GM15510 (cell line): ENCODE measurements at regions not wholly inside any gene's neighbourhood (a gene's known extent, or its start where the extent isn't known, plus 50 kb on each side); places are given as distances from the start of the nearest gene placed in this dataset.

ENCODE experiments used
- POLR2A ChIP-seq: IDR thresholded peaks from 3 replicates; pipeline ENCODE4 v1.6.1; 2011; ENCODE audit warnings: borderline replicate concordance; ENCODE audit not compliant: insufficient read length; ENCODE audit errors: extremely low read depth

DNA sequence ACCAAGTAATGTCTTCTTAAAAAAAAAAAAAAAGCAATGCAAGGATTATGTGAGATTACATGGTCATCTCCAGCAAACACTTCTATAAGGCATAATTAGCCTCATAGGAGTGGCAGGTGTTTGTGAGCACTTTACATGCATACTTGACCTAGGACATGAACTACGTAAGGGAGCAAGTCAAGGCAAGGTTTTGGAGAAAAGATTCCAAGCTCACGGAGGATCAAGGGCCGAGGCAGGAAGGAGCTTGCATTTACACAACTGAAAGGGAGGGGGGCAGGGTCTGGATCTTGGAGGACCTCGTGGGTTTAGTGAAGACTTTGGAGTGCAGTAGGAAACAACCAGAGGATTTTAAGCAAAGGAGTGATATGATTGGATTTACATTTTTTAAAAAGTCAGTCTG lies 112.5 kb downstream of the CCER1 start:
- TF ChIP-seq POLR2A, result no peak

DNA sequence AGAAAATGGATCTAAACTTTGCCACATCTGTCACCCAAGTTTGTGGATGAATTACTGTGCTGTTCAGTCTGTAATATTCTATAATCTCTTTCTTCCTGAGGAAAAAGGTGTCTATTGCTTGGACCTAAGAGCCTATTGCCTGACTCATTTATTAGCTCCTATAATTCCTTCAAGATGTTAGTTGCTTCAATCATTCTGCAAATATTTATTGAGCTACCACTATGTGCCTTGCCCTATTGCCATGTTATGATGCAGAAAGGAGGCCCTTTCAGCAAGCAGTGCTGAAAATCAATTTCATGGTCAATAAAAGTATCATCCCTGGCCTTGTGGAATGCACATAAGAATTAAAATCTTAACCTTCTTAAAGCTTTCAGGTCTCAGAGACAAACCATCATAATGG lies 113.6 kb downstream of the CCER1 start:
- no peak for TF ChIP-seq POLR2A

DNA sequence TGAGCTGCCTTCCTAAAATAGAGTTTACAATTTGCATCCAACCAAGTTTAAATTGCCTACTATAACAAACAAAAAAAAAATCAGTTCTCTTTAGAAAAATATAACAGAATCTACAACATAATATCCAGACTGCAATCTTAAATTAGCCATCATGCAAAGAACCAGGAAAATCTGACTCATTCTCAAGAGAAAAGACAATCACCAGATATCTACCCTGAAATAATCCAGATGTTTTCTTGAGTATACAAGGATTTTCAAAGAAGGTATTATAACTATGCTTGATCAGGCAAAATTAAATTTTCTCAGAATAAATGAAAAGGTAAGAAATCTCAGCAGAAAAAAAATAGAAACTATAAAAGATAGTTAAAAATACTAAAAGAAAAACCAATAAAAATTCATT lies 115.6 kb downstream of the CCER1 start:
- no peak for TF ChIP-seq POLR2A

DNA sequence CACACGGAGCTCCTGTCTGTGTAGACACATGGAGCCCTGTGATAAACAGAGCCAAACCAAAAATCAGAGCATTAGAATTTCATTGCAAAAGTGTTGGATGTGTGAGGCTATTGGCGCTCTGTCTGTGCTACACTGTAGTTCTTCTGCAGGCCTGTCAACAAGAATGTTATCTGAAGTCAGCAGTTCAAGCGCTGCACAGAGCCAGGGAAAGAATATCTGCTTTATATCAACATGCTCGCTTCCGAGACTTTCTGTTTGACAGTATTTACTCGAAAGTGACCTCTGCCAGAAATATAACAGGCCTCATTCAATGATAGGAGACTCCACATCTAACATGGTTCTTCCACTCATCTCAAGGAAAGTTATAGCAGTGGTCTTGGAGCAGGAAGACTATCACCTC lies 118.3 kb downstream of the CCER1 start:
- no peak for TF ChIP-seq POLR2A

DNA sequence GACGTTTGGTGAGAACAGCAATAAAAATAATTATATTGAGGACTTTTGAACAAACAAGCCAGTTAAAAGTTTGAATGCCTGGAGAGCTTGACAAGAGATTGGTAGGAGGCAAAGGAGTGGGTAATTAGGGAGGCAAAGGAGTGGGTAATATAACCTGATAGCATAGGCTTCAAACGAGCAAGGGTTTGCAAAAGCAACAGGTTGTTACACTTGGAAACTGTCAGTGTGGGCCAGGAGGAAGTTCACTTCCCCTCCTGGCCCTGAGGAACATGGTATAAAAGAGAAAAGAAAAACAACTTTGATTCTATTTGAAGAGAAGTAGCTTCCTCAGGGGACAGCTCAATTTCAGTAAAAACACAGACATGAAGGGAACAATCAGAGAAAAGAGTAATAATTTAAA lies 121.7 kb downstream of the CCER1 start:
- no peak for TF ChIP-seq POLR2A

DNA sequence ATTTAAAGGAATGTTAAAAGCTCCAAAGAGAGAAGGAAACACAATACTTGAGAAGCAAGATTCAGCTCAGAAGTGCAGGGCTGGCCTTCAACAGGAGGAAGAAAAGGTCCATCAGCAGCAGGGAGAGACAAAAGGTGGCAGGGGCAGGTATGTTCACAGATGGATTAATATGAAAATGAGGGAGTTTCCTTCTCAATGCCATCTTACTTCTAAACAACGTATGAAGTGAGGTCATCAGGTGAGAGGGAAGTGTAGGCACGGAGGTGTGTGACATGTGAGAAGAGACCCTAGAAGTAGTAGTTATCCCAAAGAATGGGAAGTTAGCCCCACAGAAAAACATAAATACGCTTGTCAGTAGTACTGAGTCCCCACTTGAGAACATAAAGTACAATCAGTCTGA lies 122.5 kb downstream of the CCER1 start:
- no peak for TF ChIP-seq POLR2A

DNA sequence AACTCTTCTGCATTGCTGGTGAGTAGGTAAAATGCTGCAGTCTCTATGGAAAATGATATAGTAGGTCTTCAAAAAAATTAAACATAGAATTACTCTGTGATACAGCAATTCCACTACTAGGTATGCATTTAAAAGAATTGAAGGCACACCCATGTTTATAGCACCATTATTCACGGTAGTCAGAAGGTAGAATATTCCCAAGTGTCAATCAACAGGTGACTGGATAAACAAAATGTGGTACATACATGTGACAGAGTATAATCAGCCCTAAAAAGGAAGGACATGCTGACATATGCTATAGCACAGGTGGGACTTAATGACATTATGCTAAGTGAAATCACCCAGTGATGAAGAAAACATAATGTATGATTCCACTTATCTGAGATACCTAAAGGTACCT lies 123.3 kb downstream of the CCER1 start:
- TF ChIP-seq POLR2A, result no peak

DNA sequence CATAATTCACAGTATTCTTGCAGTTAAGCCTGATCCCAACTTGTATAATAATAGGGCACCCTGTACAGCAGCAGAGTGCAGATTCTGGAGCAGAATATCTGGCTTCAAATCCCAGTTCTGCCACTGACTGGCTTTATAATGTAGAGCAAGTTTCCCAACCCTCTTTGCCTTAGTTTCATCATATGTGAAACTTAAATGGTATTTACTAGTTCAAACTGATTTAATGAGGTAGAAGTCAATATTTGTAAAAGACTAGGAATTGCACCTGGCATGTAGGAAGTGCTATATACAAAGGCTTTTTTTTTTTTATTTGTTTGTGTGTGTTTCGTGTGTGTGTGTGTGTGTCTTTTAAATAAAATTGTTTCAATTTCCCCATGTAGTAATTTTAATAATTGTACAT lies 125.9 kb downstream of the CCER1 start:
- TF ChIP-seq POLR2A, result no peak

DNA sequence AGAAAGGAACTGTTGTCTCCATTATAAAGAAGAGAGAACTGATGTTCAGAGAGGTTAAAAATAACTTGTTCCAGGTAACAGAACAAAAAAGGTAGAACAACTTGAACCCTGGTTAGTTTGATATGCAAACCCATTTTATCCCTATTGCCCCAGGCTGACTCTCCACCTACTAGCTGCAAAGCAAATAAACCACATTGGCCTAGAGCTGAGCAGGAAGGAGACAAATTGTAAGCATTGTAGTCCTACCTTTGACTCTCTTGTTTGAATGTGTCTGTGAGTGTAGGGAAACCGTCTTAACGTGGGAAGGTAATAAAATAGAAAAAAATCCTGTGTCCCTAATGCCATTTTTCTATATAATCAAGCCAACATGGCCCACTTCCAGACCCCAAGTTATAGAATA lies 126.4 kb downstream of the CCER1 start:
- no peak for TF ChIP-seq POLR2A

DNA sequence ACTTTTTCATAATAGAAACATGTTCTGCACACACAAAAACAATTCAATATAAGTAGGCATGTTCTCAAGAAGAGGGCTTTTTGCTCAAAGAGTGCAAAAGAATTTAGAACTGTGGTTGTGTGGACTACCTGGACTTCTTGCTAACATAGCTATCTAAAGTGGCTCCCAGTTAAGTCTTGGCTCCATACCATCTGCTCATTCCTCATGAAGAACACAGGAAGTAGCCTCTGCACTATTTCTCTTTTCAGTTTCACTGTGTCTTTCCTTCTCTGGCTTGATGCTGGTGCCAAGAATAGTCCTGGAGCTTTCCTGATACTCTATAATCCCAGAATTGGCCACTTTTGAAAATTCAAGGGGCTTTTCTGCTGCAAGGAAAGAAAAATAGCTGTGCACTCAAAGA lies 127.4 kb downstream of the CCER1 start:
- TF ChIP-seq POLR2A, result no peak

DNA sequence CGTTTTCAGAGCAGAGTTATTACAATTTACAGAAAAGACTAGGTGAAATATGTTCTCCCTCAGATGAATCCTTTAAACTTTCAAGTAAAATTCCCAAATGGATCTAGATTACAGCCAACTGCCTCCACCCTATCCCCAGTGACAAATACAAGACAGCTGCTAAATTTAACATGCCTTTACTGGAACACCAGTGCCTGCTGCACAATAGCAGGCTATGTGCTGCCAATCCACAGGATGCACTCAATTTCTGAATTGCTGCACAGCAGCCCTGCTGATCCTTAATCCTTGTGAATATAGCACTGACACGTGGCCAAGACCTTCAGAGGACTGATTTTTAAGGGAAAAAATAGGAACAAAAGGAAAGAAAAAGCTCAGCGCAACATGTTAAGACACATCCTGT lies 128.9 kb downstream of the CCER1 start:
- no peak for TF ChIP-seq POLR2A

DNA sequence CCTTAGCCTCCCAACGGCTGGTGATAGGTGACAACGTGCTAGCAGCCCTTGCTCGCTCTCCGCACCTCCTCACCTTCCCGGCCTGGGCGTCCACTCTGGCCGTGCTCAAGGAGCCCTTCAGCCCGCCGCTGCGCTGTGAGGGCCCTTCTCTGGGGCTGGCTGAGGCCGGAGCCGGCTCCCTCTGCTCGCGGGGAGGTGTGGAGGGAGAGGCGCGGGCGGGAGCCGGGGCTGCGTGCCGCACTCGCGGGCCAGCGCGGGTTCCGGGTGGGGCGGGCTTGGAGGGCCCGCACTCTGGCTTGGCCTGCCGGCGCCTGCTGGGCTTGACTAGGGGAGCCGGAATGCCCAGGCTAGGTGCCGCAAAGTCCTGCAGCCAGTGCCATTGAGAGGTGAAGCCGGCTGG lies 131.1 kb downstream of the CCER1 start:
- TF ChIP-seq POLR2A, result no peak

DNA sequence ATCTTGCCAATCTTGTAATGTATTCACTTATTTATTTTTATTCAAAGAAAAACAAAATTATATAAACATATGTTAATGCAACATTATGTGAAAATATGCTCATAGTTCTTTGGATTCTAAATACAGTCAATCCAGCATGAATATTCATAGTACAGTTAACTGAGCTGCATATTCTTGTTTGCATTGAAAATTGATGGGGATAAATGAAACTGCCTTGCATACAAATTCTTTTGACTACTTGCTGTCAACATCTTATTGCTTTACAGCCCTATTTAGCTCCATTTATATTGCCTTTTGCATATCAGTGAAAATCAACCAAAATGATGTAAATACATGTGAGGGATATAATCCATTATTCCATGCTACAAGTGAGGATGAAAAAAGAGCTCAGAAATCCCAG lies 135.3 kb downstream of the CCER1 start:
- TF ChIP-seq POLR2A, result no peak

DNA sequence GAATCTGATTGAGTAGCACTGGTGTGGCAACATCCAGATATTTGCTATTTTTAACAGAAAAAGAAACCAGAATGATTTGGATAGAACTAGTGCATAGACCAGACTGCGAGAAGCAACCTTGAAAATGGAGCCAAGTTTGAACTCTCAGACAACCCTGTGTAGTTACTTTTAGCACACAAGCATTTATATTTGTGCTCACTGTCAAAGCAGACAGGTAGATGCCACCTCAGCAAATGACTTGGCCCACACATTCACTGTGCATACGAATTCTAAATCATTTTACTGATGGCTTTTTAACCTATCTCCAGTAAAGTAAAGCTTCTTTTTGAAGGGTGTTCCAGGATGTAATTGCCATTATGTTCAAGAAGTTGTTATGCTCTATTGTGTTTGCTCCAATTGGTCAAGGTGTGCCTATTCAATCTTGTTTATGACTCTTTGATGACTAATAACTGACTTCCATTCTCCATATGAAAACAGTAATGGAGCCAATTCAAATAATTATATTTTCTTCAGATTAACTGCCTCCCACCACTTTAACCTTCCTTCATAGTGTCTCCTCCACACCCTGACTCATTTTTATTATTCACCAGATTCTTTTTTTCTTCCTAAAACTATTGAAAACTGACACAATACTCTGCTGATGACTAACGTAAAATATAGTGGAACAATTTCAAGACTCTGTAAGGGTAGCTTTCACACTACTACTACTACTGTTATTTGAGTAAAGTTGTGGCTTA lies 138.5 kb downstream of the CCER1 start:
- TF ChIP-seq POLR2A, result no peak

DNA sequence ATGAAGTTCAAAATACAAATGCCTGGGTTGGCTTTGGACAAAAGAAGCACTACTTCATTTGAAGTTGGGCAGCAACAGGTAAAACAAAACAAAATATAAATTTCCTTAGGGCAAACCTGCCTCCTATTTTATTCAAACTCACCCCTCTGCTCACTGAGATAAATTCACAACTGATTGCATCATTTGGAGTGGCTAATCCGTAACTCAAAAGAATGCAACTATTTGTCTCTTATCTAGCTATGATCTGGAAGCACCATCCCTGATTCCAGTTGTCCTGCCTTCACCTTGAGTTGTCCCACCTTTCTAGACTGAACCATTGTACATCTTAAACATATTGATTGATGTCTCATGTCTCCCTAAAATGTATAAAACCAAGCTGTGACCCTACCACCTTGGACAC lies 145.0 kb downstream of the CCER1 start:
- no peak for TF ChIP-seq POLR2A

DNA sequence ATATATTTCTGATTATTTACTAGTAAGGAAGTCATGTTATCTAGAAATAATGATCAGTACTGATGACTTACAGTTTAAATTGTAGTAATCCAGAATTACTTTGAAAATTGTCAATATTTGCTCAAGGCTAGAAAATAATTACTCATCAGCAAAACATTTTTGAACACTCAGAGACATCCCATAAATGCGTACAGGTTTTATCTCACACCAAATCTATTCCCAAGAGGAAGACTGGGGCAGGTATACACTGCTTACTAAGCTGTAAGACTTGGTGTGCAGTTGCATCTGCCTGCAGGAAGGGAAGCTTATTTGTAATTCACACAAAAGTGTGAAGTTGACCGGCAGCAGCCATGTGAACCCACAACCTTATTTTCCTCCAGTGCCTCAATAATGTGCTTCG lies 146.4 kb downstream of the CCER1 start:
- TF ChIP-seq POLR2A, result no peak

DNA sequence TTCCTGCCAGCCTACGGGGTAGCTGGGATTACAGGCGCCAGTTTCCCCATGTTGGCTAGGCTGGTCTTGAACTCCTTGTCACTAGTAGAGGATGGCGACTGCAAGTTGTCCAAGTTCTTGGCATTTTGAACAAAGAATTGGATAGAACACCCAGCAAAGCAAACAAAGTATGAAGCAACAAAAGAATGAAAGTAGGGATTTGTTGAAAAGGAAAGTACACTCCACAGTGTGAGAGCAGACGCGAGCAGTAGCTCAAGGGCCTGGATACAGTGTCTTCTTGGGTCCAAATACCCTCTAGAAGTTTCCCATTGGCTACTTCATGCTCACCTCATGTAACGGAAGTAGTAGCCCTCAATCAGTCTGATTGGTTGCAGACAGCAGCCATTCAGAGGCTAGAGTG lies 152.2 kb downstream of the CCER1 start:
- TF ChIP-seq POLR2A, result no peak
